RWPE1 (cell line): ENCODE measurements at regions not wholly inside any gene's neighbourhood (a gene's known extent, or its start where the extent isn't known, plus 50 kb on each side); places are given as distances from the start of the nearest gene placed in this dataset.

ENCODE experiments used
- CTCF ChIA-PET: fragments of 350-600 bp; sonication (Branson Sonifier 250); formaldehyde crosslinking; extraction: SDS; loops from one replicate; lab custom pipeline; 2021; lab: Yijun Ruan, JAX
- POLR2A ChIA-PET: fragments of 400-600 bp; formaldehyde crosslinking; extraction: SDS; loops from one replicate; lab custom pipeline; 2020; ENCODE audit warnings: antibody characterized with exemption; ENCODE audit not compliant: low non-redundant PET; lab: Yijun Ruan, JAX
- DNase-seq: peaks from one replicate; pipeline ENCODE4 v3.0.0; 2012; ENCODE audit warnings: low spot score
- H3K27ac ChIP-seq: fragments of 450-650 bp; 2 replicates; pipeline ENCODE4 v1.5.1; 2017
- TF ChIP-seq, protein P1 (sequence below): fragments of 450-650 bp; conservative IDR thresholded peaks from 2 replicates; pipeline ENCODE4 v1.5.1; 2017; ENCODE audit warnings: low read depth, mild to moderate bottlenecking

DNA sequence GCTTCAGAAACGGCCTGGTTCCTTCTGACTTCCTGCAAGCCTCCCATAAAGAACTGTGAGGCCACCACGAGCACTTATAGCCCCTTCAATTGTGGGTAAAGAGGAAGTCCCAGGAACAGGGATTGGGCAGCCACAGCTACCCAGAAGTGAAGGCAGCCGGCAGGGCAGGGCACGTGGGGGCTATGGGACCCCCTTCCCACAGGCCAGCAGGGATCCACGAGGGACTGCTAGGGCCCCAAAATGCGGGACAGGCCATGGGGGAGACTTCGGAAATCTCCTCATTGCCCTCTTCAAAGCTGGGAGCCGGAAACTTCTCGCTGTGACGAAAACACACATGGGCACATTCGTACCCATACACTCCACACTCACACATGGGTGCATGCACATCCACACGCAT, 196.1 kb upstream of the SALL3 start:
- POLR2A ChIA-PET: no interaction called here
- CTCF ChIA-PET: interaction anchor here (0.6 kb wide), 1 partner anchor 610 kb away, joined by 3 read pairs; no protein-coding TSS in a partner anchor
- DNase-seq: no peak
- TF ChIP-seq, protein P1, sequence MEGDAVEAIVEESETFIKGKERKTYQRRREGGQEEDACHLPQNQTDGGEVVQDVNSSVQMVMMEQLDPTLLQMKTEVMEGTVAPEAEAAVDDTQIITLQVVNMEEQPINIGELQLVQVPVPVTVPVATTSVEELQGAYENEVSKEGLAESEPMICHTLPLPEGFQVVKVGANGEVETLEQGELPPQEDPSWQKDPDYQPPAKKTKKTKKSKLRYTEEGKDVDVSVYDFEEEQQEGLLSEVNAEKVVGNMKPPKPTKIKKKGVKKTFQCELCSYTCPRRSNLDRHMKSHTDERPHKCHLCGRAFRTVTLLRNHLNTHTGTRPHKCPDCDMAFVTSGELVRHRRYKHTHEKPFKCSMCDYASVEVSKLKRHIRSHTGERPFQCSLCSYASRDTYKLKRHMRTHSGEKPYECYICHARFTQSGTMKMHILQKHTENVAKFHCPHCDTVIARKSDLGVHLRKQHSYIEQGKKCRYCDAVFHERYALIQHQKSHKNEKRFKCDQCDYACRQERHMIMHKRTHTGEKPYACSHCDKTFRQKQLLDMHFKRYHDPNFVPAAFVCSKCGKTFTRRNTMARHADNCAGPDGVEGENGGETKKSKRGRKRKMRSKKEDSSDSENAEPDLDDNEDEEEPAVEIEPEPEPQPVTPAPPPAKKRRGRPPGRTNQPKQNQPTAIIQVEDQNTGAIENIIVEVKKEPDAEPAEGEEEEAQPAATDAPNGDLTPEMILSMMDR: no peak
- H3K27ac ChIP-seq: no peak overlapping the region

DNA sequence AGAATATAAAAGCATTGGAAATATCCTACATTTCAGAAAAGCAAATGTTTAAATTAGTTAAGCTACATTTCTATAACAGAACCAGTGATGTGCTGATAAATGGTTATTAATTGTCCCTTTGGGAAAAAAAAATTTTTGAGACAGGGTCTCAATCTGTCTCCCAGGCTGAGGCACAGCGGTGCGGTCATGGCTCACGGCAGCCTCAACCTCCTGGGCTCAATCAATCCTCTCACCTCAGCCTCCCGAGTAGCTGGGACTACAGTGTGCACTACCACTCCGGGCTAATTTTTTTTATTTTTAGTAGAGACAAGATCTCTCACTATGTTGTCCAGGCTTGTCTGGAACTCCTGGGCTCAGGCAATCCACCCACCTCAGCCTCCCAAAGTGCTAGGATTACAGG, 194.8 kb upstream of the SALL3 start:
- no peak overlapping the region for H3K27ac ChIP-seq
- ChIA-PET POLR2A (no interaction called here), CTCF (no interaction called here)
- TF ChIP-seq, protein P1: no peak
- DNase-seq: no peak

DNA sequence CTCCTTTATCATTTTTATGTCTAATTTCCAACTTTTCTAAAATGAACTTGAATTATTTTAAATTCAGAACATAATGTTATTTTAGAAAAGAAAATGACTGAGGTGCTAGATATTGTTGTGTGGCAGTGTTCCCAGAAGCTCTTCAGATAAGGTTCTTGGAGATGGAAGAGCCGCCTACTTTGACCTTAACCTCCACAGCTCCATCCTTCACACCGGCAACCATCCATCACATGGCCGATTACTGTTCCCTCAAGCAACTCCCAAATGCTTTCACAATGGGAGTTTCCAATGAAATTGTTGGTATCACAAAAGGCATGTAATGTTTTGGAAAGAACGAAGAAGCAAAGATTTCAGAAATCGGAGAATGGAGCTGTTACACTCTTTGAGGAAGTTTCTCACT, 193.9 kb upstream of the SALL3 start:
- DNase-seq: no peak
- no peak overlapping the region for H3K27ac ChIP-seq
- ChIA-PET CTCF (no interaction called here), POLR2A (no interaction called here)
- TF ChIP-seq, protein P1: no peak

DNA sequence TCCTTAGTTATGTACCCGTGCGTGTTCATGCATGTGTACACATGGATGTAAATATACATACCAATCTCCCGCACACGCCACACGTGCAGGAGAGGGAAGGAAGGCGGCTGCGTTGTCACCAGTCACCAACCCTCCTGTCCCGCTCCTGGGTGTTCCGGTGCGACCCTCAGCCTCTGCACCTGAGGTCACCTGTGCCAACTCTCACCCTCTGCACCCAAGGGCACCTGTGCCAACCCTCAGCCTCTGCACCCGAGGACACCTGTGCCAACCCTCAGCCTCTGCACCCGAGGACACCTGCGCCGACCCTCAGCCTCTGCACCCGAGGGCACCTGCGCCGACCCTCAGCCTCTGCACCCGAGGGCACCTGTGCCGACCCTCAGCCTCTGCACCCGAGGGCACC, 192.8 kb upstream of the SALL3 start:
- ChIA-PET POLR2A (no interaction called here), CTCF (no interaction called here)
- TF ChIP-seq, protein P1: no peak
- H3K27ac ChIP-seq: no peak overlapping the region
- DNase-seq: no peak

DNA sequence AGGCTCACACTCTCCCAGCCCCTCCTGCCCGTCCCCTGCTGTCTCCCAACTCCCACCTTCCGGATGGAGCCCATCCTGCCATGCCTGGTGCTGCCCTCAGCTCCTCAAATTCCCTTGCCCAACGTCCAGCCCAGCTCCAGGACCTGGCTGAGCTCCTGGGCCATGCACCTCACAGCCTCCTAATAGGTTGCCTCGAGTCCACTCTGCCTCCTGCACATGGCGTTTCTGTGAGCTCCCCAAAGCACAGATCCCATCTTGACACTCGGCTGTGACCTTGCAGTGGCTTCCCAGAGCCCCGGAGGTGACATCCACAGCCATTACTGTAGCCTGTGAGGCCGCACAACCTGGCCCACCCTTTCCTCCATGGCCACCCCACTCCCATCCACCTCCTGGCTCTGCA, 191.9 kb upstream of the SALL3 start:
- ChIA-PET CTCF (no interaction called here), POLR2A (no interaction called here)
- H3K27ac ChIP-seq: no peak overlapping the region
- TF ChIP-seq, protein P1: no peak
- no peak for DNase-seq

DNA sequence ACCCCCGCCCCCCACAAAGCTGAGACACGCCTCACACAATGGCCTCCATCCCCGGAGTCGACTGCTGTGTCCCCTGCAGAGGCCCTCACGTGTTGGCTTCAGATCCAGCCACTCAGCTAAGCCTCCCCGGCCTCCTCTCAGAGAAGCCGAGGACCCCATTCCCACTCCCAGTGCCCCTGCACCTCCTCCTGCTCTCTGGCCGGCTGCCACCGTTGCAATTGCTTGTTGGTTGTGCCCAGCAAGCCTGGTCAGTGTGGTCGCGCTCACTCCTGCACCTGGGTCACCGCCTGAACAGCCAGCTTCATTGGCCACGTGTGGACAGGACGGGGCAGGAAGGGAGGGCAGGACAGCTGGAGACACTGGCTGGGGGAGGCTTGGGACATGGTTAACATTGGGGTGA, 191.5 kb upstream of the SALL3 start:
- CTCF ChIA-PET: no interaction called here
- TF ChIP-seq, protein P1: no peak
- DNase-seq: no peak
- POLR2A ChIA-PET: no interaction called here
- no peak overlapping the region for H3K27ac ChIP-seq

DNA sequence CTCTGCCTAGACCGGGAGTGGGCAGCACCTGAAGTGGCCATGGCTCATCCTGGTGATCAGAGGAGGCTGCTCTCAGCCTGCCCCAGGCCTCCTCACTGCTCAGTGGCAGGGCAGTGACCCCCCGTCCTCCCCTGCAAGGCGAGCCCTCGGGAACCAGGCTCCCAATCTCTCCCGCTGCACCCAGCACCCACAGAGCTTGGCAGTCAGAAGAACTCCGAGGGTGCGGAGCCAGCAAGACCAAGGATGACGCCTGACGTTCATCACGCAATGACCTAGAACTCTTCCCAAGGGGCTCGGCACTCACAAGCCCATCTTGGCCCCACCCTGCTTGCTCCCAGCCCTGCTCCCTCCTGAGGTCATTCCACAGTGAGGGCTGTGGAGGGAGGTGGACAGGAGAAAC, 189.8 kb upstream of the SALL3 start:
- DNase-seq: no peak
- ChIA-PET POLR2A (no interaction called here), CTCF (no interaction called here)
- TF ChIP-seq, protein P1: no peak
- H3K27ac ChIP-seq: no peak overlapping the region
